Endothelial cell of umbilical vein (primary cell): ENCODE measurements at regions not wholly inside any gene's neighbourhood (a gene's known extent, or its start where the extent isn't known, plus 50 kb on each side); places are given as distances from the start of the nearest gene placed in this dataset.
A peak's percentile ranks its signal among the peaks of the same experiment; 100 is the strongest.

Source experiments
- BruUV-seq: library from RNA; stranded (reverse); fragments of 400-500 nt; replicated peaks from 2 replicates; lab custom pipeline; 2021; lab: Mats Ljungman, UMichigan
- CTCF ChIA-PET: fragments of 300-600, 350-600 bp; sonication (Branson Sonifier 250); formaldehyde crosslinking; loops from one replicate; lab custom pipeline; 2021; ENCODE audit warnings: antibody characterized with exemption, inconsistent platforms; lab: Charles Lee
- POLR2A ChIA-PET: fragments of 300-600, 350-600 bp; sonication (Branson Sonifier 250); formaldehyde crosslinking; loops from one replicate; lab custom pipeline; 2021; ENCODE audit warnings: antibody characterized with exemption, inconsistent platforms; lab: Charles Lee
- DNase-seq: peaks from one replicate; pipeline ENCODE4 v3.0.0-alpha.2; 2011; ENCODE audit warnings: low read depth, low spot score
- FAIRE-seq: peaks from 2 replicates; lab custom pipeline; 2011; peaks lifted over from hg19 to GRCh38; lab: Jason Lieb, UNC
- H2AFZ ChIP-seq: 2 replicates; pipeline ENCODE4 v1.6.0; 2012; ENCODE audit warnings: low read depth, low read length, control low read depth, inconsistent platforms
- H3K27ac ChIP-seq: 2 replicates; pipeline ENCODE4 v1.5.1; 2011; ENCODE audit warnings: low read depth, mild to moderate bottlenecking, control low read depth, low read length, moderate library complexity; ENCODE audit not compliant: insufficient read depth
- H3K27me3 ChIP-seq, 2 experiments: 2 replicates each; pipeline versions ENCODE4 v1.6.0 to v1.6.1; 2011; ENCODE audit warnings: low read length in 2 of 2, mixed read lengths in 1 of 2; ENCODE audit not compliant: control insufficient read depth in 2 of 2, insufficient read depth in 2 of 2
- H3K36me3 ChIP-seq, 2 experiments: 2 replicates in 1 of 2; 3 replicates in 1 of 2; pipeline ENCODE4 v1.5.1; 2011; ENCODE audit warnings: low read length in 2 of 2, mild to moderate bottlenecking in 1 of 2, moderate library complexity in 1 of 2; ENCODE audit not compliant: control insufficient read depth in 2 of 2, insufficient read depth in 2 of 2; ENCODE audit errors: extremely low read depth in 1 of 2
- H3K4me1 ChIP-seq: 3 replicates; pipeline ENCODE4 v1.5.1; 2011; ENCODE audit warnings: mild to moderate bottlenecking, low read length; ENCODE audit not compliant: control insufficient read depth, insufficient read depth; ENCODE audit errors: extremely low read depth
- H3K4me2 ChIP-seq: 2 replicates; pipeline ENCODE4 v1.6.1; 2011; ENCODE audit warnings: low read length, control low read depth, mixed read lengths; ENCODE audit not compliant: insufficient read depth
- H3K4me3 ChIP-seq, 3 experiments: fragments of 200-600 bp in 1 of 3; sonication (generic), shearing (Covaris generic) in 1 of 3; replicated peaks in 1 of 3; 2 replicates each; pipeline ENCODE4 v1.5.1; 2011 to 2016; ENCODE audit warnings: control low read depth in 3 of 3, low read length in 3 of 3, mild to moderate bottlenecking in 2 of 3, inconsistent platforms in 1 of 3, low read depth in 1 of 3, moderate library complexity in 1 of 3; ENCODE audit not compliant: insufficient read depth in 1 of 3
- H3K79me2 ChIP-seq: 2 replicates; pipeline ENCODE4 v1.6.0; 2012; ENCODE audit warnings: low read length, inconsistent platforms; ENCODE audit not compliant: control insufficient read depth, insufficient read depth
- H3K9ac ChIP-seq: replicated peaks from 2 replicates; pipeline ENCODE3; 2011; ENCODE audit warnings: low read length, control low read depth; ENCODE audit not compliant: insufficient read depth; ENCODE audit errors: extremely low read depth
- H3K9me1 ChIP-seq: replicated peaks from 3 replicates; pipeline ENCODE4 v1.6.0; 2011; ENCODE audit warnings: mild to moderate bottlenecking, low read length; ENCODE audit not compliant: control insufficient read depth, insufficient read depth; ENCODE audit errors: extremely low read depth
- H3K9me3 ChIP-seq: replicated peaks from 2 replicates; pipeline ENCODE4 v1.5.1; 2012; ENCODE audit warnings: low read length, inconsistent platforms; ENCODE audit not compliant: control insufficient read depth, insufficient read depth
- H4K20me1 ChIP-seq: replicated peaks from 2 replicates; pipeline ENCODE3; 2011; ENCODE audit warnings: mild to moderate bottlenecking, low read length; ENCODE audit not compliant: control insufficient read depth, insufficient read depth; ENCODE audit errors: extremely low read depth
- CTCF ChIP-seq, 2 donors: IDR thresholded peaks; 1 replicate in 1 of 2; 2 replicates in 1 of 2; pipeline ENCODE4 v1.5.1; 2011; ENCODE audit warnings: low read length in 2 of 2, mild to moderate bottlenecking in 2 of 2, moderate library complexity in 2 of 2, control low read depth in 1 of 2, inconsistent platforms in 1 of 2, low read depth in 1 of 2; ENCODE audit not compliant: insufficient read depth in 1 of 2; ENCODE audit errors: extremely low read depth in 1 of 2
- EZH2 ChIP-seq: IDR thresholded peaks from 2 replicates; pipeline ENCODE4 v1.6.1; 2012; ENCODE audit warnings: borderline replicate concordance, low read depth, mild to moderate bottlenecking, moderate library complexity, low read length, inconsistent platforms; ENCODE audit not compliant: severe bottlenecking
- FOS ChIP-seq: IDR thresholded peaks from 2 replicates; pipeline ENCODE4 v1.6.1; 2011; ENCODE audit warnings: mild to moderate bottlenecking, low read length, moderate library complexity, borderline replicate concordance; ENCODE audit not compliant: insufficient read depth
- GATA2 ChIP-seq: IDR thresholded peaks from 2 replicates; pipeline ENCODE4 v1.7.0; 2011; ENCODE audit warnings: low read depth, mild to moderate bottlenecking, moderate library complexity, mixed read lengths, low read length; ENCODE audit not compliant: insufficient read length, insufficient read depth
- JUN ChIP-seq: IDR thresholded peaks from 2 replicates; pipeline ENCODE4 v1.6.1; 2011; ENCODE audit warnings: borderline replicate concordance, low read depth; ENCODE audit not compliant: insufficient read length, insufficient read depth
- MAX ChIP-seq: IDR thresholded peaks from 2 replicates; pipeline ENCODE4 v1.6.1; 2011; ENCODE audit not compliant: insufficient read depth, insufficient read length
- MYC ChIP-seq: IDR thresholded peaks from one replicate; pipeline ENCODE4 v1.6.1; 2011; ENCODE audit warnings: mild to moderate bottlenecking, low read depth, low read length
- POLR2A ChIP-seq: IDR thresholded peaks from 2 replicates; pipeline ENCODE4 v1.6.1; 2012; ENCODE audit warnings: low read depth, mild to moderate bottlenecking, control low read depth, low read length
- POLR2AphosphoS5 ChIP-seq: IDR thresholded peaks from 2 replicates; pipeline ENCODE4 v1.6.1; 2012; ENCODE audit warnings: low read depth, mild to moderate bottlenecking, control low read depth, low read length, moderate library complexity; ENCODE audit not compliant: insufficient read depth
- dilution Hi-C: fragments of 300-500 bp; cut with MboI; formaldehyde crosslinking; loops from one replicate; pipeline ENCODE4 v1.15.0; 2019; ENCODE audit warnings: low sequenced_read_pairs; ENCODE audit not compliant: extremely low pct_ligation_motif_present
- intact Hi-C: fragments of 100-400 bp; cut with micrococcal nuclease; formaldehyde crosslinking; loops from one replicate; pipeline ENCODE4 v1.10.0; 2022

GRCh38 chr18:1050012-1050657, 145.5 kb downstream of the ADCYAP1 start:
- CTCF ChIA-PET: no interaction called here
- no TSS peak for BruUV-seq
- no peak overlapping the region for H3K27ac ChIP-seq

GRCh38 chr18:1052301-1052700, 147.6 kb downstream of the ADCYAP1 start:
- Histone ChIP-seq H3K4me1 (peaks cover 7% of the 10 kb centered on the region), H3K4me3 (no peak overlapping the region), H3K36me3 (no peaks in the 10 kb centered on the region), H3K27me3 (no peaks in the 10 kb centered on the region), H4K20me1 (no peaks in the 10 kb centered on the region), H3K27ac (no peak overlapping the region), H3K9ac (no peak overlapping the region), H3K79me2 (no peaks in the 10 kb centered on the region), H3K9me3 (no peaks in the 10 kb centered on the region), H3K4me2 (no peak overlapping the region), H3K9me1 (no peaks in the 10 kb centered on the region), H2AFZ (no peak overlapping the region)
- FAIRE-seq: no peak
- intact Hi-C loops: no loop called here
- no peak for TF ChIP-seq POLR2A
- TF ChIP-seq POLR2AphosphoS5: no peak
- TF ChIP-seq FOS: no peak
- TF ChIP-seq CTCF (IDR thresholded peaks at IDR 0.05; ENCODE audit: extremely low read depth in 1 of 2, insufficient read depth in 1 of 2, low read depth in 1 of 2, low read length in 2 of 2): no peak
- TF ChIP-seq GATA2: no peak
- TF ChIP-seq MYC: no peak
- no peak for TF ChIP-seq MAX
- no peak for TF ChIP-seq JUN
- TF ChIP-seq EZH2: no peak
- no TSS peak for BruUV-seq
- ChIA-PET CTCF (no interaction called here), POLR2A (no interaction called here)
- no peak for DNase-seq
- dilution Hi-C loops: no loop called here

More at GRCh38 chr18:1050012-1050657, 145.5 kb downstream of the ADCYAP1 start:
- Histone ChIP-seq H3K9ac (no peak overlapping the region), H3K4me2 (no peak overlapping the region), H3K9me3 (no peaks in the 10 kb centered on the region), H3K79me2 (no peaks in the 10 kb centered on the region), H3K9me1 (no peaks in the 10 kb centered on the region), H4K20me1 (no peaks in the 10 kb centered on the region), H3K4me1 (peaks cover 7% of the 10 kb centered on the region), H3K36me3 (no peaks in the 10 kb centered on the region), H3K4me3 (no peak overlapping the region), H2AFZ (no peak overlapping the region), H3K27me3 (no peaks in the 10 kb centered on the region)
- DNase-seq (no peak), FAIRE-seq (no peak)
- TF ChIP-seq MYC (no peak), MAX (no peak), FOS (peak; percentile 17), JUN (no peak)
- POLR2A ChIA-PET: no interaction called here
- intact Hi-C loops: no loop called here
- dilution Hi-C loops: no loop called here
